ENCODE measurements at regions not wholly inside any gene's neighbourhood (a gene's known extent, or its start where the extent isn't known, plus 50 kb on each side); places are given as distances from the start of the nearest gene placed in this dataset.

GRCh38 chr4:134089885-134090284 is 111.7 kb downstream of the PABPC4L start:
- TF ChIP-seq, protein P1, sequence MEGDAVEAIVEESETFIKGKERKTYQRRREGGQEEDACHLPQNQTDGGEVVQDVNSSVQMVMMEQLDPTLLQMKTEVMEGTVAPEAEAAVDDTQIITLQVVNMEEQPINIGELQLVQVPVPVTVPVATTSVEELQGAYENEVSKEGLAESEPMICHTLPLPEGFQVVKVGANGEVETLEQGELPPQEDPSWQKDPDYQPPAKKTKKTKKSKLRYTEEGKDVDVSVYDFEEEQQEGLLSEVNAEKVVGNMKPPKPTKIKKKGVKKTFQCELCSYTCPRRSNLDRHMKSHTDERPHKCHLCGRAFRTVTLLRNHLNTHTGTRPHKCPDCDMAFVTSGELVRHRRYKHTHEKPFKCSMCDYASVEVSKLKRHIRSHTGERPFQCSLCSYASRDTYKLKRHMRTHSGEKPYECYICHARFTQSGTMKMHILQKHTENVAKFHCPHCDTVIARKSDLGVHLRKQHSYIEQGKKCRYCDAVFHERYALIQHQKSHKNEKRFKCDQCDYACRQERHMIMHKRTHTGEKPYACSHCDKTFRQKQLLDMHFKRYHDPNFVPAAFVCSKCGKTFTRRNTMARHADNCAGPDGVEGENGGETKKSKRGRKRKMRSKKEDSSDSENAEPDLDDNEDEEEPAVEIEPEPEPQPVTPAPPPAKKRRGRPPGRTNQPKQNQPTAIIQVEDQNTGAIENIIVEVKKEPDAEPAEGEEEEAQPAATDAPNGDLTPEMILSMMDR (IDR thresholded peaks at IDR 0.05; ENCODE audit: insufficient read depth, low read depth, low read length), result no peak
- no peak for TF ChIP-seq EZH2 (IDR thresholded peaks at IDR 0.05; ENCODE audit: insufficient read depth, low read length)
